ENCODE measurements at regions not wholly inside any gene's neighbourhood (a gene's known extent, or its start where the extent isn't known, plus 50 kb on each side); places are given as distances from the start of the nearest gene placed in this dataset.

DNA sequence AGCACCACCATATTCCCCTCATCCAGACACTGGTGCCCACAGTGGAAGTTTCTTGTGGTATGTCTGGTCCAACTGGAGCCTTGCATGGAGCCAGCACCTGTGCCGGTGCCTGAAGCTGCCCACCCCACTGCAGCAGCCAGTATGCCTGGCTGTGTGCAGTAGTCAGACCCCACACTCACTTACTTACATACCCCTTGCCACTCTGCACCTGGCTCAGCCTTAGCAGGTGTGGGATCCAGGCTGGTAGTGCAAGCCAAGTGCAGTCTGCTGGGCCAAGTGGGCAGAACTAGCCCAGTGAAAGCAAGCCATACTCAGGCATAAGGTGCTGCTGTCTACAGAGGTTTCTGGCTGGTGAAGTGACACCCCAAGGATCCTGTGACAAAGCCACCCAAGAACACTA lies 871.4 kb upstream of the C9orf72 start:
- 91% methylated on average over 1 of the region's 1 CpG; no CpG with 5 or more reads in 1 of the 2 experiments for WGBS, 2 experiments (ENCODE audit: extremely low coverage in 1 of 2, insufficient coverage in 1 of 2, insufficient read length in 1 of 2, insufficient replicate concordance in 2 of 2, low coverage in 1 of 2, low lambda C conversion rate in 2 of 2, missing lambda C conversion rate in 1 of 2)
- no peak overlapping the region for H2AFZ ChIP-seq (ENCODE audit: low read length)
- no peaks in the 10 kb centered on the region for H3K23me2 ChIP-seq (ENCODE audit: low read depth, low read length)
- no peak overlapping the region for H2BK12ac ChIP-seq (ENCODE audit: low read depth, low read length)
- no peaks in the 10 kb centered on the region for H3K79me2 ChIP-seq (ENCODE audit: control insufficient read depth in 1 of 2, insufficient read depth in 2 of 2, low read length in 2 of 2)
- H3K9ac ChIP-seq (replicated peaks in 1 of 4; ENCODE audit: extremely low read depth in 1 of 4, low read depth in 3 of 4, low read length in 3 of 4): no peak overlapping the region
- no peak overlapping the region for H3K4me2 ChIP-seq (ENCODE audit: insufficient read depth in 1 of 2, low read depth in 2 of 2, low read length in 2 of 2)
- no peak overlapping the region for H2BK120ac ChIP-seq (replicated peaks; ENCODE audit: low read depth, low read length)
- H4K8ac ChIP-seq (ENCODE audit: extremely low read depth, insufficient read depth, low read length): no peak overlapping the region
- POLR2A ChIA-PET (ENCODE audit: partially characterized antibody): no interaction called here
- no peak overlapping the region for H3K27ac ChIP-seq (ENCODE audit: low read depth, low read length)
- no peak overlapping the region for H2AK5ac ChIP-seq (ENCODE audit: low read depth, low read length)
- no peak overlapping the region for H3K23ac ChIP-seq (ENCODE audit: insufficient read length)
- no peak overlapping the region for H3K4me3 ChIP-seq (ENCODE audit: extremely low read depth in 1 of 4, insufficient read depth in 2 of 4, low read depth in 3 of 4, low read length in 4 of 4)
- no peak overlapping the region for H2BK20ac ChIP-seq (ENCODE audit: low read length)
- CTCF ChIA-PET (ENCODE audit: partially characterized antibody): no interaction called here
- no peak overlapping the region for H4K5ac ChIP-seq (ENCODE audit: insufficient read length, low read depth, low read length)
- no peak overlapping the region for H2BK5ac ChIP-seq (ENCODE audit: low read depth, low read length)
- no peaks in the 10 kb centered on the region for H3K4me1 ChIP-seq (replicated peaks in 1 of 4; ENCODE audit: control insufficient read depth in 3 of 4, insufficient read depth in 4 of 4, low read length in 3 of 4)
- FAIRE-seq (no peak), DNase-seq (ENCODE audit: low read depth in 1 of 2, low spot score in 2 of 2) (no peak)
- H4K91ac ChIP-seq (replicated peaks; ENCODE audit: insufficient read length, low read length): no peak overlapping the region
- H3K14ac ChIP-seq (ENCODE audit: insufficient read length): no peak overlapping the region
- no peak overlapping the region for H2BK15ac ChIP-seq (ENCODE audit: low read length)
- H3K4ac ChIP-seq (replicated peaks; ENCODE audit: insufficient read length, low read depth, low read length): no peak overlapping the region
- no peak overlapping the region for H3K18ac ChIP-seq (ENCODE audit: extremely low read depth, low read length)
- no peaks in the 10 kb centered on the region for H3K27me3 ChIP-seq (replicated peaks in 1 of 4; ENCODE audit: control insufficient read depth in 3 of 4, extremely low read depth in 1 of 4, insufficient read depth in 3 of 4, low read length in 3 of 4)
- H3K56ac ChIP-seq (replicated peaks; ENCODE audit: insufficient read length, low read depth, low read length): no peak overlapping the region
- H3K9me3 ChIP-seq (ENCODE audit: insufficient read depth in 2 of 2, low read depth in 1 of 2, low read length in 1 of 2): no peaks in the 10 kb centered on the region
- no peaks in the 10 kb centered on the region for H4K20me1 ChIP-seq (replicated peaks in 1 of 2; ENCODE audit: control insufficient read depth in 1 of 2, insufficient read depth in 2 of 2, low read length in 2 of 2)
- no peak for TF ChIP-seq KDM5A (IDR thresholded peaks at IDR 0.05; ENCODE audit: low read length)
- no peak for TF ChIP-seq GTF2F1 (IDR thresholded peaks at IDR 0.05; ENCODE audit: borderline replicate concordance, low read depth, low read length)
- no peak for TF ChIP-seq SIX5 (IDR thresholded peaks at IDR 0.05; ENCODE audit: low read depth, low read length)
- no peak for TF ChIP-seq HDAC2 (IDR thresholded peaks at IDR 0.05; ENCODE audit: borderline replicate concordance in 1 of 2, low read depth in 2 of 2, low read length in 2 of 2)
- no peak for TF ChIP-seq KDM1A (IDR thresholded peaks at IDR 0.05; ENCODE audit: borderline replicate concordance, low read length)
- no peak for TF ChIP-seq YY1 (IDR thresholded peaks at IDR 0.05; ENCODE audit: low read depth, low read length)
- TF ChIP-seq SIN3A (conservative IDR thresholded peaks at IDR 0.05 in 1 of 2, IDR thresholded peaks at IDR 0.05 in 1 of 2; ENCODE audit: low read depth in 1 of 2, low read length in 2 of 2): no peak
- TF ChIP-seq HDAC6 (IDR thresholded peaks at IDR 0.05; ENCODE audit: low read depth, low read length): no peak
- TF ChIP-seq NRF1 (IDR thresholded peaks at IDR 0.05; ENCODE audit: low read depth, low read length): no peak
- no peak for TF ChIP-seq EP300 (IDR thresholded peaks at IDR 0.05; ENCODE audit: borderline replicate concordance in 1 of 2, low read depth in 2 of 2, low read length in 2 of 2)
- no peak for TF ChIP-seq ATF2 (IDR thresholded peaks at IDR 0.05; ENCODE audit: low read length)
- no peaks in the 10 kb centered on the region for H3K79me1 ChIP-seq (ENCODE audit: low read depth, low read length)
- H3K36me3 ChIP-seq (ENCODE audit: control insufficient read depth in 2 of 4, insufficient read depth in 4 of 4, low read length in 3 of 4): no peaks in the 10 kb centered on the region
